Esophagus squamous epithelium (tissue), 5 donors: ENCODE measurements at regions not wholly inside any gene's neighbourhood (a gene's known extent, or its start where the extent isn't known, plus 50 kb on each side); places are given as distances from the start of the nearest gene placed in this dataset.

ENCODE experiments used
- DNase-seq: peaks from one replicate; lab custom pipeline; 2025; lab: John Stamatoyannopoulos, UW
- H3K27ac ChIP-seq, 4 donors: fragments of 200-600 bp; sonication (generic); one replicate each; pipeline ENCODE4 v1.5.1; 2016 to 2019; ENCODE audit warnings: mild to moderate bottlenecking in 1 of 4
- H3K27me3 ChIP-seq, 4 donors: fragments of 200-600 bp; sonication (generic); 1 replicate in 3 of 4; 2 replicates in 1 of 4; pipeline versions ENCODE4 v1.5.1 to v1.6.0; 2017 to 2021; ENCODE audit warnings: antibody characterized with exemption in 1 of 4
- H3K36me3 ChIP-seq, 3 donors: fragments of 200-600 bp; sonication (generic); one replicate each; pipeline ENCODE4 v1.5.1; 2016 to 2019
- H3K4me1 ChIP-seq, 3 donors: fragments of 200-600 bp; sonication (generic); one replicate each; pipeline ENCODE4 v1.5.1; 2017 to 2019
- H3K4me3 ChIP-seq, 4 donors: fragments of 200-600 bp; sonication (generic); 1 replicate in 3 of 4; 2 replicates in 1 of 4; pipeline ENCODE4 v1.5.1; 2016 to 2019; ENCODE audit warnings: mild to moderate bottlenecking in 2 of 4, moderate library complexity in 1 of 4
- H3K9me3 ChIP-seq, 3 donors: fragments of 200-600 bp; sonication (generic); one replicate each; pipeline ENCODE4 v1.5.1; 2016 to 2019
- CTCF ChIP-seq, 6 experiments: fragments of 450-650 bp in 4 of 6; fragments of 200-600 bp in 2 of 6; sonication (generic) in 2 of 6; IDR thresholded peaks; one replicate each; pipeline ENCODE4 v1.5.1; 2016 to 2019; ENCODE audit warnings: antibody characterized with exemption in 6 of 6, mild to moderate bottlenecking in 4 of 6, moderate library complexity in 4 of 6
- POLR2A ChIP-seq, 4 donors: fragments of 450-650 bp; IDR thresholded peaks; one replicate each; pipeline ENCODE4 v1.6.1; 2017; ENCODE audit warnings: antibody characterized with exemption in 4 of 4, mild to moderate bottlenecking in 4 of 4, moderate library complexity in 3 of 4
- WGBS, 2 donors: methylation state at CpG; one replicate each; pipeline ENCODE4 v1.1.5; 2018; 5-methylcytosine and 5-hydroxymethylcytosine counted together
- intact Hi-C: fragments of 100-400 bp; cut with DNase I; formaldehyde crosslinking; loops from one replicate; pipeline ENCODE4 v1.15.0; 2022
- donor health status: DM: yes; HTN: yes; CAD: no.

DNA sequence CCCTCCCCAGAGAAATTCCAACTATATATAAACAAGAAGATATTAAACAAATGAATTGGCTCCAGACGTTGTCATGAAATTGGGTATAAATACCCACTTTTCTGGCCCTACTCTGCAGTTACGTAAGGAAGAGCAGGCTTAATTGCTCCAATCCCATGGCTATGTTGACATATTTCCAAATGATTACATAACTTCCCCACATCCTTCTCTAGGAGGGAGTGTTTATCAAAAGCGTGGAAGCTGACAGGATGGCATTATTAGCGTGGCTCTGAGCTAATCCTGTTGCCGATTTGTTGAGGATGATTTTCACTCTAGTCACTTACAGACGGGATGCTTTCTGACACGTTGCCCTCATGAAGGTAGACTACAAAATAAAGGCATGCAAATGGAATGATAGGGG is 347.5 kb upstream of the TMCO5A start:
- Histone ChIP-seq H3K36me3 (no peaks in the 10 kb centered on the region), H3K4me3 (no peak overlapping the region), H3K27ac (no peak overlapping the region), H3K9me3 (peaks cover 0 to 15% (median 8%) of the 10 kb centered on the region in 3 donors), H3K4me1 (peaks cover 0 to 8% (median 0%) of the 10 kb centered on the region in 3 donors), H3K27me3 (no peaks in the 10 kb centered on the region)
- intact Hi-C loops: no loop called here
- TF ChIP-seq POLR2A (IDR thresholded peaks at IDR 0.05) (no peak), CTCF (IDR thresholded peaks at IDR 0.05) (no peak)
- WGBS, 2 donors: 52 to 62% methylated on average over 6 to 7 of the region's 7 CpGs
- no peak for DNase-seq

- intact Hi-C loops: no loop called here
- DNase-seq: no peak
- Histone ChIP-seq H3K27me3 (no peaks in the 10 kb centered on the region), H3K27ac (no peak overlapping the region), H3K36me3 (no peaks in the 10 kb centered on the region), H3K4me3 (no peak overlapping the region), H3K9me3 (no peaks in the 10 kb centered on the region), H3K4me1 (no peaks in the 10 kb centered on the region)
- 50 to 56% methylated on average over 2 of the region's 2 CpGs for WGBS, 2 donors
- TF ChIP-seq CTCF (IDR thresholded peaks at IDR 0.05): no peak
- no peak for TF ChIP-seq POLR2A (IDR thresholded peaks at IDR 0.05)
Measured at GRCh38 chr15:37594417-37594816, 340.0 kb upstream of the TMCO5A start.

DNA sequence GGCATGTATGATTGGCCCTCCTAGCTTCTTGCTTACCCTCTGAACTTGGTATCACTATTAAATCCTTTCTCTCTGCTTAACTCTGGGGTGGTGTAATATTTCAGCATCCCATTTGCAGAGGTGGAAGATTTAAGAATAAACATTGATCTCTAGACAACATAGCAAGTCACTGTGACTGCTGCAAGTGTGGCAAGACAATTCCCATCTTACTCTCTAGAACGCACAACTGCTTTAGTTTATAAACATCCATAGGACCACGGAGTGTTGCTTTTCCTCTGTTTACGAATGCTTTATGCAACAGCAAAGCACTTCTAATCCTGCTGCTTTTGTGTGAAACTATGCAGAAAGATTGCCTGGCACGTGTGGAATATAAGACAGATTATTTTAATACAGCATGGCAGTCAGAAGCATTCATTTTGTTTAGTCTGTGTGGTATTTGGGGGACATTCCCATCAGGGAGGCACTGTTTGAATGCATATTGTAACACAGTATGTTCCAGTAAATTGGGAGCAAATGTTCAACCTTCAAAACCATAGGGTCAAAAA is 338.9 kb upstream of the TMCO5A start:
- no peaks in the 10 kb centered on the region for H3K4me1 ChIP-seq
- no peak for DNase-seq
- WGBS, 2 donors: 28 to 39% methylated on average over 4 of the region's 4 CpGs
- no peaks in the 10 kb centered on the region for H3K27me3 ChIP-seq
- no peaks in the 10 kb centered on the region for H3K36me3 ChIP-seq
- TF ChIP-seq POLR2A (IDR thresholded peaks at IDR 0.05) (no peak), CTCF (IDR thresholded peaks at IDR 0.05) (no peak)
- H3K4me3 ChIP-seq: no peak overlapping the region
- intact Hi-C loops: no loop called here
- no peak overlapping the region for H3K27ac ChIP-seq
- no peaks in the 10 kb centered on the region for H3K9me3 ChIP-seq

DNA sequence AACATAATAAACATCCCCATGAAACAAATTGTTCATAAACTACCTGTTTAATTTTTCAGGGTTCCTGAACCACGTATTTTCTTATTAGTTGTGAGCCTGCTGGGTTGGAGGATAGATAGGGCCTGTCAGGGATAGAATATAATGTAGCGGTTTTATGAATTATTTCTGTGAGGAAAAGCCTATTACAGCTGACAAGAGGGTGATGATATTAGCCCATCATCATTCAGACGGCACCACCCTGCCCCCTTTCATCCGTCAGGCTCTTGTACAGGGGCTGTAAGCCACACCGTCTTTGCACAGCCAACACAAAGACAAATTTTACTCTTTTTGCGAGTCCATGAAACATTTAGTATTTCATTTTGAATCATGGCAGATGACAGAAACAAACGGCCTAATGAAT is 335.3 kb upstream of the TMCO5A start:
- Histone ChIP-seq H3K36me3 (no peaks in the 10 kb centered on the region), H3K27ac (no peak overlapping the region), H3K9me3 (no peaks in the 10 kb centered on the region), H3K4me1 (no peaks in the 10 kb centered on the region), H3K4me3 (no peak overlapping the region), H3K27me3 (no peaks in the 10 kb centered on the region)
- TF ChIP-seq POLR2A (IDR thresholded peaks at IDR 0.05) (no peak), CTCF (IDR thresholded peaks at IDR 0.05) (no peak)
- DNase-seq: no peak
- intact Hi-C loops: no loop called here
- WGBS, 2 donors: 64 to 73% methylated on average over 7 of the region's 7 CpGs

GRCh38 chr15:37616215-37616614 is 318.2 kb upstream of the TMCO5A start:
- no peaks in the 10 kb centered on the region for H3K9me3 ChIP-seq
- H3K27me3 ChIP-seq: no peaks in the 10 kb centered on the region
- H3K4me3 ChIP-seq: no peak overlapping the region
- intact Hi-C loops: no loop called here
- 17 to 40% methylated on average over 1 of the region's 1 CpG for WGBS, 2 donors
- no peaks in the 10 kb centered on the region for H3K36me3 ChIP-seq
- H3K27ac ChIP-seq: no peak overlapping the region
- H3K4me1 ChIP-seq: no peaks in the 10 kb centered on the region
- no peak for DNase-seq
- TF ChIP-seq POLR2A (IDR thresholded peaks at IDR 0.05) (no peak), CTCF (IDR thresholded peaks at IDR 0.05) (no peak)
